ENCODE measurements at regions not wholly inside any gene's neighbourhood (a gene's known extent, or its start where the extent isn't known, plus 50 kb on each side); places are given as distances from the start of the nearest gene placed in this dataset.

DNA sequence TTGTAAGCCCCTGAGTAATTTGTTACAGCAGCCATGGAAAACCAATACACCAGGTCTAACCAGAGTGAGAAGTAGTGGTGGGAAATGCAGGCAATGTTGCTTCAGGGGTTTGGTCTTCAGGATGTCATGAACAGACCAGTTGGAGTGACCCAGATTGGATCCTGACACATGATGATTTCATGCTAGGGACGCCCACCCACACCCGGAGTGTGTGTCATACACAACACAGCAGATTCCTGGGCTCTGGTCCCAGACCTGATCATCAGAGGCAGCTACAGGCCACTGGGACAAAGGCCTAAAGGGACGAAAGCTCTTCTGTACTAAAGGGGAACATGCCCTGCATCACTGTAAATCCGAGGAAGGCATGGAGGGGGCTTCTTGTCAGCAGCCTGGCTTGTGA, 194.2 kb downstream of the NSG2 start:
- TF ChIP-seq POLR2A (IDR thresholded peaks at IDR 0.05) (no peak), EP300 (IDR thresholded peaks at IDR 0.05) (no peak)
